B cell (primary cell): ENCODE measurements at regions not wholly inside any gene's neighbourhood (a gene's known extent, or its start where the extent isn't known, plus 50 kb on each side); places are given as distances from the start of the nearest gene placed in this dataset.

Experiments
- ATAC-seq: fragments of 200-7000 bp; cut with Tn5 transposase; one replicate; pipeline ENCODE4 v1.10.0; 2021; ENCODE audit warnings: low read depth, mild to moderate bottlenecking, moderate number of reproducible peaks, moderate library complexity
- CTCF ChIA-PET: fragments of 350-600 bp; sonication (Branson Sonifier 250); formaldehyde crosslinking; loops from one replicate; lab custom pipeline; 2021; ENCODE audit warnings: antibody characterized with exemption, inconsistent platforms; lab: Charles Lee
- POLR2A ChIA-PET: fragments of 350-600 bp; sonication (Branson Sonifier 250); formaldehyde crosslinking; loops from one replicate; lab custom pipeline; 2021; ENCODE audit warnings: antibody characterized with exemption; lab: Charles Lee
- DNase-seq: peaks from one replicate; pipeline ENCODE4 v3.0.0; 2013
- H2AFZ ChIP-seq: 2 replicates; pipeline ENCODE4 v1.6.1; 2012; ENCODE audit warnings: mild to moderate bottlenecking, low read depth, low read length; ENCODE audit not compliant: insufficient read depth, poor library complexity, severe bottlenecking
- H3K27ac ChIP-seq, 2 donors: 1 replicate in 1 of 2; 2 replicates in 1 of 2; pipeline ENCODE4 v1.5.1; 2012 to 2013; ENCODE audit warnings: low read length in 2 of 2, mild to moderate bottlenecking in 2 of 2, moderate library complexity in 1 of 2
- H3K27me3 ChIP-seq, 4 experiments: fragments of 200-600 bp in 1 of 4; sonication (generic) in 1 of 4; replicated peaks in 1 of 4; 1 replicate in 2 of 4; 2 replicates in 2 of 4; pipeline versions ENCODE4 v1.6.1 to v1.7.0; 2013 to 2016; ENCODE audit warnings: low read length in 3 of 4, mild to moderate bottlenecking in 2 of 4, mixed read lengths in 1 of 4, moderate library complexity in 1 of 4; ENCODE audit not compliant: insufficient read depth in 4 of 4, control insufficient read depth in 3 of 4; ENCODE audit errors: control extremely low read depth in 1 of 4
- H3K36me3 ChIP-seq, 2 experiments: replicated peaks in 1 of 2; 1 replicate in 1 of 2; 2 replicates in 1 of 2; pipeline versions ENCODE4 v1.6.1 to v1.7.1; 2013; ENCODE audit warnings: low read length in 1 of 2; ENCODE audit not compliant: insufficient read depth in 2 of 2, control insufficient read depth in 1 of 2; ENCODE audit errors: control extremely low read depth in 1 of 2, extremely low read depth in 1 of 2
- H3K4me1 ChIP-seq, 2 donors: fragments of 200-600 bp in 1 of 2; sonication (generic) in 1 of 2; 1 replicate in 1 of 2; 2 replicates in 1 of 2; pipeline versions ENCODE4 v1.5.1 to v1.6.1; 2013 to 2017; ENCODE audit warnings: low read length in 2 of 2; ENCODE audit not compliant: control insufficient read depth in 2 of 2, insufficient read depth in 2 of 2
- H3K4me2 ChIP-seq: replicated peaks from 2 replicates; pipeline ENCODE3; 2012; ENCODE audit warnings: mild to moderate bottlenecking, low read depth, low read length; ENCODE audit not compliant: poor library complexity, severe bottlenecking
- H3K4me3 ChIP-seq, 5 experiments: fragments of 200-600 bp in 1 of 5; sonication (generic) in 1 of 5; 1 replicate in 3 of 5; 2 replicates in 2 of 5; pipeline versions ENCODE4 v1.5.1 to v1.7.0; 2011 to 2016; ENCODE audit warnings: low read length in 4 of 5, mild to moderate bottlenecking in 4 of 5, low read depth in 2 of 5, control low read depth in 1 of 5, moderate library complexity in 1 of 5; ENCODE audit not compliant: insufficient read depth in 1 of 5; ENCODE audit errors: control extremely low read depth in 1 of 5, extremely low read depth in 1 of 5
- H3K79me2 ChIP-seq: fragments of 200-600 bp; sonication (generic); one replicate; pipeline ENCODE4 v1.6.0; 2016; ENCODE audit warnings: low read length; ENCODE audit not compliant: control insufficient read depth, insufficient read depth
- H3K9ac ChIP-seq: fragments of 200-600 bp; sonication (generic); 2 replicates; pipeline ENCODE4 v1.6.1; 2017; ENCODE audit warnings: mild to moderate bottlenecking, low read length, moderate library complexity
- H3K9me3 ChIP-seq, 3 donors: one replicate each; pipeline versions ENCODE4 v1.6.1 to v1.7.1; 2013; ENCODE audit warnings: low read length in 2 of 3; ENCODE audit not compliant: control insufficient read depth in 2 of 3, insufficient read depth in 1 of 3; ENCODE audit errors: control extremely low read depth in 1 of 3
- H4K20me1 ChIP-seq: 2 replicates; pipeline ENCODE4 v1.6.0; 2012; ENCODE audit warnings: mild to moderate bottlenecking, low read length; ENCODE audit not compliant: insufficient read depth, control insufficient read depth, poor library complexity, severe bottlenecking
- H3K27ac Mint-ChIP-seq: one replicate; pipeline ENCODE4 v1.8.0; 2021; ENCODE audit warnings: mixed read lengths
- H3K27me3 Mint-ChIP-seq: one replicate; pipeline ENCODE4 v1.8.0; 2021; ENCODE audit warnings: mixed read lengths
- H3K4me1 Mint-ChIP-seq: one replicate; pipeline ENCODE4 v1.8.0; 2021; ENCODE audit warnings: mixed read lengths
- H3K4me3 Mint-ChIP-seq: one replicate; pipeline ENCODE4 v1.8.0; 2021; ENCODE audit warnings: mixed read lengths
- H3K9me3 Mint-ChIP-seq: one replicate; pipeline ENCODE4 v1.8.0; 2022; ENCODE audit warnings: mixed read lengths; ENCODE audit not compliant: insufficient read depth
- CTCF ChIP-seq: fragments of 200-600 bp; IDR thresholded peaks from one replicate; pipeline ENCODE4 v1.8.0; 2022; ENCODE audit warnings: antibody characterized with exemption, mild to moderate bottlenecking
- EZH2 ChIP-seq: IDR thresholded peaks from 2 replicates; pipeline ENCODE4 v1.6.1; 2012; ENCODE audit warnings: borderline replicate concordance, low read depth, mild to moderate bottlenecking, moderate library complexity, low read length; ENCODE audit not compliant: insufficient read depth, poor library complexity, severe bottlenecking
- WGBS: methylation state at CpG from one replicate; pipeline ENCODE4 v1.1.5; 2013; ENCODE audit warnings: missing lambda C conversion rate; ENCODE audit not compliant: insufficient coverage; 5-methylcytosine and 5-hydroxymethylcytosine counted together
- intact Hi-C: fragments of 100-400 bp; cut with micrococcal nuclease; formaldehyde crosslinking; loops from one replicate; pipeline ENCODE4 v1.10.0; 2022

DNA sequence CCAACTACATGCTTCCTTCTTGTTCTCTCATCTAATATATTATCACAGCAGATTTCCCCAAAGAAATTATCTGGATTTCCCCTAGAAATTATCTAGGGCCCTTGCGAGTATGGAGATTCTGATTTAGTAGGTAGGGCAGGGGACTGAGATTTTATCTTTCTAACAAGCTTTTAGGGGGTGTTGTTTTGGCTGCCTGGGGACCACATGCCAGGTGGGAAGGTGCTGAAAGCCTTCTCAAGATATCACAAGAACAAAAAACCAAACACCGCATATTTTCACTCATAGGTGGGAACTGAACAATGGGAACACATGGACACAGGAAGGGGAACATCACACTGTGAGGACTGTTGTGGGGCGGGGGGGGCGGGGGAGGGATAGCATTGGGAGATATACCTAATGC lies 146.5 kb upstream of the CDH10 start:
- DNase-seq (no peak), ATAC-seq (no peak)
- no peak overlapping the region for H3K4me3 ChIP-seq
- intact Hi-C loops: no loop called here
- H3K9me3 Mint-ChIP-seq: peaks cover 4% of the 10 kb centered on the region
- H3K27ac ChIP-seq: no peak overlapping the region
- H3K9me3 ChIP-seq: no peaks in the 10 kb centered on the region
- no peaks in the 10 kb centered on the region for H3K36me3 ChIP-seq
- H4K20me1 ChIP-seq: no peaks in the 10 kb centered on the region
- H3K27me3 Mint-ChIP-seq: no peaks in the 10 kb centered on the region
- no peak for TF ChIP-seq EZH2
- no peak for TF ChIP-seq CTCF
- H3K4me1 ChIP-seq: no peaks in the 10 kb centered on the region
- H3K4me1 Mint-ChIP-seq: no peaks in the 10 kb centered on the region
- no peak overlapping the region for H2AFZ ChIP-seq
- CTCF ChIA-PET: no interaction called here
- H3K27ac Mint-ChIP-seq: no peak overlapping the region
- POLR2A ChIA-PET: no interaction called here
- no peaks in the 10 kb centered on the region for H3K79me2 ChIP-seq
- WGBS: no CpG with 5 or more reads among the region's 4 CpGs
- H3K4me2 ChIP-seq: no peak overlapping the region
- H3K9ac ChIP-seq: no peak overlapping the region
- H3K4me3 Mint-ChIP-seq: no peak overlapping the region
- H3K27me3 ChIP-seq: no peaks in the 10 kb centered on the region

GRCh38 chr5:24789611-24790351 lies 145.0 kb upstream of the CDH10 start:
- no peak for ATAC-seq
- Histone ChIP-seq H3K27ac (no peak overlapping the region), H3K4me3 (no peak overlapping the region), H3K36me3 (no peaks in the 10 kb centered on the region), H3K27me3 (no peaks in the 10 kb centered on the region), H3K4me2 (no peak overlapping the region), H4K20me1 (no peaks in the 10 kb centered on the region), H2AFZ (no peak overlapping the region), H3K4me1 (no peaks in the 10 kb centered on the region), H3K9ac (no peak overlapping the region), H3K9me3 (no peaks in the 10 kb centered on the region), H3K79me2 (no peaks in the 10 kb centered on the region)
- no peaks in the 10 kb centered on the region for H3K27me3 Mint-ChIP-seq
- no peaks in the 10 kb centered on the region for H3K4me1 Mint-ChIP-seq
- WGBS: 20% methylated on average over 1 of the region's 4 CpGs
- no peak for DNase-seq
- ChIA-PET POLR2A (no interaction called here), CTCF (no interaction called here)
- no peak overlapping the region for H3K27ac Mint-ChIP-seq
- intact Hi-C loops: no loop called here
- no peak overlapping the region for H3K4me3 Mint-ChIP-seq
- H3K9me3 Mint-ChIP-seq: peaks cover 4% of the 10 kb centered on the region
- no peak for TF ChIP-seq CTCF
- TF ChIP-seq EZH2: no peak
